ENCODE measurements at regions not wholly inside any gene's neighbourhood (a gene's known extent, or its start where the extent isn't known, plus 50 kb on each side); places are given as distances from the start of the nearest gene placed in this dataset.
"Not testable (repeated sequence)": the region's sequence is repeated elsewhere in the genome, so short reads cannot be mapped to it uniquely, and the experiment has no call there.

DNA sequence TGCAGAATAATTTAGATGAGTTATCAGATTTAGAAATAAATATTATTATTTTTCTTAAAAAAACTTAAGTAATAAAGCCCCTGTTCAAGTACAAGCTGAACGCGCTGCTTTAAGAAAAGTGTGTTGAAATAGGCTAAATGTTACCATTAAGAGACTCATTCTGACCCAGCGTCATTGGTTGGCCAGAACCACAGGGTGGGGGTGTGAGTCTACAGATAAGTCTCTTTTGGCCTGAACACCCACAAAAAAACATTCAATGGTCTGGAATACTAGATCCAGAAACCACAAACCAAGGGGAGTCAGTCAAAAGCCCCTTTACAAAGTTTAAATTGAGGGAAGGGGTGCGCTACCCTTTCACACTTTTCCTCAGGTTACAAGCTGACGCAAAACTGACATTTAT is 776.1 kb downstream of the KCNJ2 start:
- no peaks in the 10 kb centered on the region for H3K4me1 ChIP-seq

GRCh38 chr17:70947215-70947614 is 777.9 kb downstream of the KCNJ2 start:
- H3K9me3 ChIP-seq, result no peaks in the 10 kb centered on the region
- DNase-seq (ENCODE audit: low spot score), result no peak
- H3K4me3 ChIP-seq, result no peak overlapping the region
- no peaks in the 10 kb centered on the region for H3K4me1 ChIP-seq
- H3K27ac ChIP-seq, result no peak overlapping the region
- H3K27me3 ChIP-seq, result no peaks in the 10 kb centered on the region
- no peaks in the 10 kb centered on the region for H3K36me3 ChIP-seq
- TF ChIP-seq, protein P1, sequence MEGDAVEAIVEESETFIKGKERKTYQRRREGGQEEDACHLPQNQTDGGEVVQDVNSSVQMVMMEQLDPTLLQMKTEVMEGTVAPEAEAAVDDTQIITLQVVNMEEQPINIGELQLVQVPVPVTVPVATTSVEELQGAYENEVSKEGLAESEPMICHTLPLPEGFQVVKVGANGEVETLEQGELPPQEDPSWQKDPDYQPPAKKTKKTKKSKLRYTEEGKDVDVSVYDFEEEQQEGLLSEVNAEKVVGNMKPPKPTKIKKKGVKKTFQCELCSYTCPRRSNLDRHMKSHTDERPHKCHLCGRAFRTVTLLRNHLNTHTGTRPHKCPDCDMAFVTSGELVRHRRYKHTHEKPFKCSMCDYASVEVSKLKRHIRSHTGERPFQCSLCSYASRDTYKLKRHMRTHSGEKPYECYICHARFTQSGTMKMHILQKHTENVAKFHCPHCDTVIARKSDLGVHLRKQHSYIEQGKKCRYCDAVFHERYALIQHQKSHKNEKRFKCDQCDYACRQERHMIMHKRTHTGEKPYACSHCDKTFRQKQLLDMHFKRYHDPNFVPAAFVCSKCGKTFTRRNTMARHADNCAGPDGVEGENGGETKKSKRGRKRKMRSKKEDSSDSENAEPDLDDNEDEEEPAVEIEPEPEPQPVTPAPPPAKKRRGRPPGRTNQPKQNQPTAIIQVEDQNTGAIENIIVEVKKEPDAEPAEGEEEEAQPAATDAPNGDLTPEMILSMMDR (IDR thresholded peaks at IDR 0.05), result no peak

More for the DNA sequence above, 776.1 kb downstream of the KCNJ2 start:
- no peak for DNase-seq (ENCODE audit: low spot score)
- no peak overlapping the region for H3K4me3 ChIP-seq
- no peaks in the 10 kb centered on the region for H3K9me3 ChIP-seq
- TF ChIP-seq, protein P1 (IDR thresholded peaks at IDR 0.05), result no peak
- no peaks in the 10 kb centered on the region for H3K27me3 ChIP-seq
- no peaks in the 10 kb centered on the region for H3K36me3 ChIP-seq
- H3K27ac ChIP-seq, result no peak overlapping the region

DNA sequence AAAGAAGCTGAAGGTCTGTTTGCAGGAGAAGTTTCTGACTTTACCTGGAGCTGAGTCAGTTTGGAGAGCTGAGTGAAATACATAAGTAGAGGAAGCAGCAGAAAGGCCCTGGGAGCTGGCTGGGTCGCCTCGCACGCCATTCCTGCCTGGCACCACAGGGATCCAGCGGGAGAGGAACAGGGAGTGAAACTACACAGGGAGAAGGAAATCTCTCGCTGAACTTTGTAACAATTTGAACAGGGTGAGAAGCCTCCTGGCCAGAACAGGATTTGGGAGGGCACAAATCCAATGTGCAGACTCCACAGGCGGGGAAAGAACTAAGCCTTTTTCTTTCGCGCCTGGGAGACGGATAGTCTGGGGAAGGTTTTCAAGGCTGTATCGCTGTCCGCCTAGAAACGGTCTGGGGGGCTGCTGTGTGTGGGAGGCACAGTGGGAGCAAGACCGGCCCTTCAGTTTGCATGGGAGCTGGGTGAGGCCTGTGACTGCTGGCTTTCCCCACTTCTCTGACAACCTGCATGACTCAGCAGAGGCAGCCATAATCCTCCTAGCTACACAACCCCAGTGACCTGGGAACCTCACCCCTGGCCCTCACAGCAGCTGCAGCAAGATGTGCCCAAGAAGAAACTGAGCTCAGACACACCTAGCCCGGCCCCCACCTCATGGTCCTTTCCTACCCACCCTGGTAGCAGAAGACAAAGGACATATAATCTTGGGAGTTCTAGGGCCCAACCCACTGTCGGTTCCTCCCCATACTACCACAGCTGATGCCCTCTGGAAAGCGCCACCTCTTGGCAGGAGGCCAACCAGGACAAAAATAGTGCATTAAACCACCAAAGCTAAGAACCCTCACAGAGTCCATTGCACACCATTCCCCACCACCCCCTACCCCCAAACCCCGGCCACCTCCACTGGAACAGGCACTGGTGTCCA is 778.6 kb downstream of the KCNJ2 start:
- TF ChIP-seq, protein P1 (IDR thresholded peaks at IDR 0.05), result no peak
- H3K4me3 ChIP-seq, result no peak overlapping the region
- H3K27me3 ChIP-seq, result no peaks in the 10 kb centered on the region
- H3K27ac ChIP-seq, result no peak overlapping the region
- no peak for DNase-seq (ENCODE audit: low spot score)
- no peaks in the 10 kb centered on the region for H3K9me3 ChIP-seq
- no peaks in the 10 kb centered on the region for H3K36me3 ChIP-seq
- no peaks in the 10 kb centered on the region for H3K4me1 ChIP-seq

DNA sequence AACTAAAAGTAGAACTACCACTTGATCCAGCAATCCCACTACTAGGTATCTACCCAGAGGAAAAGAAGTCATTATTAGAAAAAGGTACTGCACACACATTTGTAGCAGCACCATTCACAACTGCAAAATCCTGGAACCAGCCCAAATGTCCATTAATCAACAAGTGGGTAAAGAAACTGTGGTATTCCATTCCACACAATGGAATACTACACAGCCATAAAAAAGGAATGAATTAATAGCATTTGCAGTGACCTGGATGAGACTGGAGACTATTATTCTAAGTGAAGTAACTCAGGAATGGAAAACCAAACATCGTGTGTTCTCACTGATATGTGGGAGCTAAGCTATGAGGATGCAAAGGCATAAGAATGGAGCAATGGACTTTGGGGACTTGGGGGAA is 783.8 kb downstream of the KCNJ2 start:
- not testable (repeated sequence) for H3K36me3 ChIP-seq; H3K9me3 ChIP-seq; H3K4me3 ChIP-seq; H3K4me1 ChIP-seq; DNase-seq (ENCODE audit: low spot score); H3K27me3 ChIP-seq; H3K27ac ChIP-seq

GRCh38 chr17:70955441-70955840 is 786.1 kb downstream of the KCNJ2 start:
- Histone ChIP-seq H3K4me3 (no peak overlapping the region), H3K36me3 (no peaks in the 10 kb centered on the region), H3K4me1 (no peaks in the 10 kb centered on the region), H3K27ac (no peak overlapping the region), H3K27me3 (no peaks in the 10 kb centered on the region), H3K9me3 (no peaks in the 10 kb centered on the region)
- TF ChIP-seq, protein P1 (IDR thresholded peaks at IDR 0.05), result no peak
- no peak for DNase-seq (ENCODE audit: low spot score)

DNA sequence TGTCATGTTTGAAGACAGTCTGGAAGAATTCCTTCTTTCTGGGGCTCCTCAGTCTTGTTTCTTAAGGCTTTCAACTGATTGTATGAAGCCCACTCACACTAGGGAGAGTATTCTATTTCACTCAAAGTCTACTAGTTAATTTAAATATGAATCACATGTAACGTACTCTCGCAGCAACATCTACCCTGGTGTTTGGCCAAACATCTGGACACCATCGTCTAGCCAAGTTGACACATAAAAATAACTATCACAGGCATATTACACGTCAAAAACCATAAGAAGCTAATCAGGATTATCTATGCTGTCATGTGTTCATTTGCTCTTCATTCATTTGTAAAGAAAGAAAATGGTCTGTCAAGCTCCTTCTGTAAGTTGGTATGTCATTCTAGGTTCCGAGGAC is 787.4 kb downstream of the KCNJ2 start:
- Histone ChIP-seq H3K27ac (no peak overlapping the region), H3K9me3 (no peaks in the 10 kb centered on the region), H3K4me1 (no peaks in the 10 kb centered on the region), H3K4me3 (no peak overlapping the region), H3K36me3 (no peaks in the 10 kb centered on the region), H3K27me3 (no peaks in the 10 kb centered on the region)
- DNase-seq (ENCODE audit: low spot score), result no peak
- TF ChIP-seq, protein P1 (IDR thresholded peaks at IDR 0.05), result no peak
